GM10266 (cell line): ENCODE measurements at regions not wholly inside any gene's neighbourhood (a gene's known extent, or its start where the extent isn't known, plus 50 kb on each side); places are given as distances from the start of the nearest gene placed in this dataset.

ENCODE experiments used
- DNase-seq: peaks from one replicate; pipeline ENCODE4 v3.0.0; 2012; ENCODE audit errors: extremely low spot score
- TF ChIP-seq, protein P1 (sequence below): IDR thresholded peaks from 2 replicates; pipeline ENCODE4 v1.5.1; 2012; ENCODE audit warnings: mild to moderate bottlenecking, low read depth; ENCODE audit not compliant: control insufficient read depth, insufficient read depth; ENCODE audit errors: missing control alignments

DNA sequence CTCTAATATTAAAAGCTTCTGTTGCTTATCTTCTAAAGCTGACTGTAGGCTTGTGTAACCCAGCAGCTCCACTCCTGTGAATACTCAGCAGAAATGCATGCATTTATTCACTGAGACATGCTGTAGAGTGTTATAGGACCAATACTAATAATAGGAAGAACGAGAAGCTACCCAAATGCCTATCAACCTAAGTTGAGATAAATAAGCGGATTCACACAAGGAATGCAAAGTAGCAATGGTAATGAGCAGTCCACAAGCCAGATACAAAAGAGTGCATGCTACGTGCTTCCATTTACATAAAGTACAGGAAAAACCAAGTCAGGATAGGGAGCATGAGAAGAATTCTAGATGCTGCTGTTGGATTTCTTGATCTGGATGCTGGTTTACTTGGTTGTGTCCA lies 155.9 kb downstream of the AASDH start:
- TF ChIP-seq, protein P1, sequence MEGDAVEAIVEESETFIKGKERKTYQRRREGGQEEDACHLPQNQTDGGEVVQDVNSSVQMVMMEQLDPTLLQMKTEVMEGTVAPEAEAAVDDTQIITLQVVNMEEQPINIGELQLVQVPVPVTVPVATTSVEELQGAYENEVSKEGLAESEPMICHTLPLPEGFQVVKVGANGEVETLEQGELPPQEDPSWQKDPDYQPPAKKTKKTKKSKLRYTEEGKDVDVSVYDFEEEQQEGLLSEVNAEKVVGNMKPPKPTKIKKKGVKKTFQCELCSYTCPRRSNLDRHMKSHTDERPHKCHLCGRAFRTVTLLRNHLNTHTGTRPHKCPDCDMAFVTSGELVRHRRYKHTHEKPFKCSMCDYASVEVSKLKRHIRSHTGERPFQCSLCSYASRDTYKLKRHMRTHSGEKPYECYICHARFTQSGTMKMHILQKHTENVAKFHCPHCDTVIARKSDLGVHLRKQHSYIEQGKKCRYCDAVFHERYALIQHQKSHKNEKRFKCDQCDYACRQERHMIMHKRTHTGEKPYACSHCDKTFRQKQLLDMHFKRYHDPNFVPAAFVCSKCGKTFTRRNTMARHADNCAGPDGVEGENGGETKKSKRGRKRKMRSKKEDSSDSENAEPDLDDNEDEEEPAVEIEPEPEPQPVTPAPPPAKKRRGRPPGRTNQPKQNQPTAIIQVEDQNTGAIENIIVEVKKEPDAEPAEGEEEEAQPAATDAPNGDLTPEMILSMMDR, result no peak

DNA sequence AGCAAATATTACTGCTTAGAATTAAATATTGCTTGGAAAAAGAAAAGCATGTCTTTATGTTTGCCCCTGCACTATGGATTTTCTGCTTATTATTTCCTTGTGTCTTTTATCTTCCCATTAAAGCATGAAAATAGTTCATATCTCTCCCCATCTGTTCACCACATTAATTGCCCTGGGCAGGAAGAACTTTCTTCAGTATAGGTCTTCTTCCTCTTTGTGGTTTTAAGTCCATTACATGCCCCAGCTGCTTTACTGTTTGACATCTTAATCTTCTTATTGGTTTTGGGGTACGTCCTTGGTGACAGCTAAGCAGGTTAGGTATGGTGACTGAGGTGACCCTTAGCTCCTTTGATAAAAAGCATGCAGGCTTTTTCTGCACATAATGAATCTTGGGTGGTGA lies 157.3 kb downstream of the AASDH start:
- no peak for DNase-seq
- TF ChIP-seq, protein P1, result no peak

More for the DNA sequence above, 155.9 kb downstream of the AASDH start:
- no peak for DNase-seq

DNA sequence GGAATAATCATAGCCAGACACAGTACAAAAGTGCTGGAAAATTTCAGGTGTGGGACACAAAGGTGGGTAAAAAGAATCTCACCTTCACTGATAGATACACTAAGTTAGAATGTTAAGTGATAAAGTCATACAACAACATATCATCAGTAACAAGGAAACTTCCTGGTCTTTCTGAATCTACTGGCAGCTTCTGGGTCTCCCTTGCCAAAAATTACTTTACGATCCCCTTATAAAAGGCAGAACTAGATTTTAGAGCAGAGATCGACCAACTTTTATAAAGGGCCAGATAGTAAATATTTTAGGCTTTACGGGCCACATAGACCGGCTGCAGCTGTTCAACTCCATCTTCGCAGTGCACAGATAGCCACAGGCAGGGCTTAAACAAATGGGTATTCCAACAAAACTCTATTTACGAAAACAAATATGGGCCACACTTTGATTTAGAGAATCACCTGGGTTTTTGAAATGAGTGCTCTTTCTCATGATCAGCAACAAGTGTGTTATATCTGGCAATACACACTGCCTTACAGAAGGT lies 159.9 kb downstream of the AASDH start:
- DNase-seq, result no peak
- TF ChIP-seq, protein P1, result no peak

DNA sequence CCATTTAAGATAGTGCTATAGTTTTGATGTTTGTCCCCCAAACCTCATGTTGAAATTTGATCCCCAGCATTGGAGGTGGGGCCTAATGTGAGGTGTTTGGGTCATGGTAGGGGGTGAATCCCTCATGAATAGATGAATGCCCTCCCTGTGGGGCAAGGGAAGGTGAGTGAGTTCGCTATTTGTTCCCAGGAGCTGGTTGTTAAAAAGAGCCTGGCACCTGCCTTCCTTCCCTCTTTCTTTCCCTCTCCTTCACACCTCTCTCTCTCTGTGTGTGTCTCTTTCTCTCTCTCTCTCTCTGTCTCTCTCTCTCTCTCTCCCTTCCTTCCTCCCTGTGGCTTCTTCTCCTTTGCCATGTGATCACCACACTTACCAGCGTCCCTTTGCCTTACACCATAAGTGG lies 160.7 kb downstream of the AASDH start:
- no peak for DNase-seq
- TF ChIP-seq, protein P1, result no peak

DNA sequence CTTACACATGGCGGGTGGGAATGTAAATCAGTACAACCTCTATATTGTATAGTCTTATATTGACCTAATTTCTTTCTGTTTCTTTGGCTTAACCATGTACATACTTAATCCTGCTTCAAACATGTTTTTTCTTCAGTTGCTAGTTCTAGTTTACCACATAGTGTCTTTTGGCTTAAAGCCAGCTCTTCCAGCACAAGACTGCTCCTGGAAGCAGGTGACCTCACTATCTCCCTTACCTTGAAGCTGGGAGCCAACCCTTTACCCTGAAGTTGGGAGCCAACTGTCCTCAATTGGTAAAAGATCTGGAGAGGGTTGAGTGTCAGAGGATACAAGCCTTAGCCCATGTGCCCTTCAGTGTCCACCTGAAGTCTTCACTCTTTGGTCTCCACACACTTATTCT lies 162.7 kb downstream of the AASDH start:
- TF ChIP-seq, protein P1, result no peak
- DNase-seq, result no peak

DNA sequence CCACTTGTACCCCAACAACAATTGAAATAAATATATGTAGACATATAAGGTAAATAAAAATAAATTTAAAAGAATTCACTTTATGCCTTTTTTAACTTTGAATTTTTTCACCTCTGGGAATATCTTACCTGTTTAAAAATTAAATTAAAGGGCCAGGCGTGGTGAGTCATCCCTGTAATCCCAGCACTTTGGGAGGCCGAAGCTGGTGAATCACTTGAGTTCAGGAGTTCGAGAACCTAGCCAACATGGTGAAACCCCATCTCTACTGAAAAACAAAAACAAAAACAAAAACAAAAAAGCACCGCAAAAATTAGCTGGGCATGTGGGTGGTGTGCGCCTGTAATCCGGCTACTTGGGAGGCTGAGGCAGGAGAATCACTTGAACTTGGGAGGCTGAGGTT lies 164.8 kb downstream of the AASDH start:
- TF ChIP-seq, protein P1, result no peak
- no peak for DNase-seq

DNA sequence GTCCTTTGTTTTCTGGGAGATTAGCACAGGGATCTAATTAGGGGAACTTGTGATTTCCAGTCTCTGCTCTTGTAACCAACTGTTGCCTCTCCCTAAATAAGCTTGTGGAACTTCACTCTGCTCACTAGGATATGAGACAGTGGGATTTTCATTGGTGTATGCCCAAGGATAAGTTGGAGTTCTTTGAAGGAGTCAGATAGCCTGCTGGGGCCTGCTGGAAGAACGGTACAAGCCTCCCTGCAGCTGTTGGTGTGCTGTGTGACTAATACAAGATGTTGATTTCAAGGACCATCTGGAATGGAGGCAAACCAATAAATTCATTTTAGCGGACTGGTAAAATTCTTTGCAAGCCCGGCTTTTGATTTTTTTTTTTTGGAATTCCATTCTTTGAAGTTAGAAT lies 167.0 kb downstream of the AASDH start:
- no peak for DNase-seq
- TF ChIP-seq, protein P1, result no peak
